HepG2 (cell line): ENCODE measurements at regions not wholly inside any gene's neighbourhood (a gene's known extent, or its start where the extent isn't known, plus 50 kb on each side); places are given as distances from the start of the nearest gene placed in this dataset.

Source experiments
- BCL3 ChIP-seq: sonication (generic); formaldehyde crosslinking; IDR thresholded peaks from 2 replicates; pipeline ENCODE4 v1.5.1; 2020; ENCODE audit warnings: mild to moderate bottlenecking, missing genetic modification reagents, moderate library complexity
- KDM5B ChIP-seq: sonication (generic); formaldehyde crosslinking; IDR thresholded peaks from 2 replicates; pipeline ENCODE4 v1.4.0; 2020; ENCODE audit warnings: missing genetic modification reagents, mild to moderate bottlenecking, borderline replicate concordance
- KLF15 ChIP-seq: sonication (generic); formaldehyde crosslinking; IDR thresholded peaks from 2 replicates; pipeline ENCODE4 v1.8.1; 2023; ENCODE audit warnings: borderline replicate concordance, mild to moderate bottlenecking, inconsistent platforms, missing genetic modification reagents, mixed read lengths
- LBX2 ChIP-seq: sonication (generic); formaldehyde crosslinking; IDR thresholded peaks from 2 replicates; pipeline ENCODE4 v1.5.0; 2020; ENCODE audit warnings: missing genetic modification reagents, mild to moderate bottlenecking, borderline replicate concordance
- PAF1 ChIP-seq: IDR thresholded peaks from 2 replicates; pipeline ENCODE4 v1.6.1; 2016; ENCODE audit warnings: missing genetic modification reagents, missing compliant biosample characterization
- SKIL ChIP-seq: sonication (generic); formaldehyde crosslinking; IDR thresholded peaks from 2 replicates; pipeline ENCODE4 v1.8.0; 2022; ENCODE audit warnings: missing genetic modification reagents, mild to moderate bottlenecking, moderate library complexity, borderline replicate concordance
- TRAFD1 ChIP-seq: sonication (generic); formaldehyde crosslinking; IDR thresholded peaks from 2 replicates; pipeline ENCODE4 v1.5.1; 2020; ENCODE audit warnings: missing genetic modification reagents, mild to moderate bottlenecking, borderline replicate concordance
- ZNF263 ChIP-seq: sonication (generic); formaldehyde crosslinking; IDR thresholded peaks from 2 replicates; pipeline ENCODE4 v1.4.0; 2020; ENCODE audit warnings: missing genetic modification reagents
- ZNF513 ChIP-seq: sonication (generic); formaldehyde crosslinking; conservative IDR thresholded peaks from 2 replicates; pipeline ENCODE4 v1.5.0; 2020; ENCODE audit warnings: missing genetic modification reagents
- ZNF639 ChIP-seq: conservative IDR thresholded peaks from 2 replicates; pipeline ENCODE4 v1.6.1; 2018; ENCODE audit warnings: missing genetic modification reagents
- TF ChIP-seq, protein P1 (sequence below): sonication (generic); formaldehyde crosslinking; IDR thresholded peaks from 2 replicates; pipeline ENCODE4 v1.4.0; 2020; ENCODE audit warnings: missing genetic modification reagents

DNA sequence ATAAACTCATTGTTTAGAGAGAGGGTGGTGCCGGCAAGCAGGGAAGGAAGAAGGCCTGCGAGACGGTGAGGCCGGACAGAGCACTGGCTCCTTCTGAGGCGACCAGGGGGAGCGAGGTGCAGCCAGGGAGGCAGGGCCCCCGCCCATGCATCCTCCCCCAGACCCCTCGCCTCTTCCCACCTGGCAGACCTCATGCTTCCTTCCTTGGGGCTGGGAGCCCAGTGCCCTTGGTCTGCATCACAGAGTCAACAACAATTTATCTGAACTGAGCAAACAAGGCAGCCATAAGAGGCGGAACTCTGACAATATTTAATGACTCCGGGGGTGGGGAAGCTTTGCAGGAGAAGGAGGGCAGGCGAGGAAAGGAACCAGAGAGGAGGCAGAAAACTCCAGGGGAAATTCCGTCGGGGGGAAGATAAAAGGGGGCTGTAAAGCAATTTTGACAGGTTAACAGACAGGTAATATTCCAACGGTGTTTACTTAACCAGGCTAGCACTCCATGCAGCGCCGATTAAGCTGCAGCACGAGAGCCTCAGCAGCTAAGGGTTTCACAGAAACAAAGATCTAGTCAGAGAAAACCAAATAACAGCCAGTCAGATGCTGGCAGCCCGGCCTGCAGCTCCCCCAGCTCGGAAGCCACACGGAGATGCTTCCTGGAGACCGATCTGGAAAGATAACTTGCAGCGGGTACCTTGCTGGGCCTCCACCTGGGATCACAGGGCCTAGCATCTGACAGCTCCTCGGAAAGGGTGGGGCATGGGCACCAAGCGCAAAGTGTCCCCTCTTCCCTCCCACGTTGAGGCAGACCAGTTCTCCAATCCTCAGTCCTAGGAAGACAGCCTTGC is 398.2 kb downstream of the SOX9 start (continued):
- TF ChIP-seq ZNF513 (CRISPR knock-in tag) (no peak), SKIL (CRISPR knock-in tag) (peak; percentile 91), ZNF263 (CRISPR knock-in tag) (0 out of 2 replicates have a peak, but pooled peaks have one; percentile 26), ZNF639 (CRISPR knock-in tag) (no peak), KDM5B (CRISPR knock-in tag) (no peak; the same call in 1 of the 2 replicates), KLF15 (CRISPR knock-in tag) (no peak), PAF1 (no peak), BCL3 (CRISPR knock-in tag) (peak; percentile 64; the same call in 1 of the 2 replicates), LBX2 (CRISPR knock-in tag) (no peak), TRAFD1 (no peak; the same call in 1 of the 2 replicates)
- TF ChIP-seq, protein P1, sequence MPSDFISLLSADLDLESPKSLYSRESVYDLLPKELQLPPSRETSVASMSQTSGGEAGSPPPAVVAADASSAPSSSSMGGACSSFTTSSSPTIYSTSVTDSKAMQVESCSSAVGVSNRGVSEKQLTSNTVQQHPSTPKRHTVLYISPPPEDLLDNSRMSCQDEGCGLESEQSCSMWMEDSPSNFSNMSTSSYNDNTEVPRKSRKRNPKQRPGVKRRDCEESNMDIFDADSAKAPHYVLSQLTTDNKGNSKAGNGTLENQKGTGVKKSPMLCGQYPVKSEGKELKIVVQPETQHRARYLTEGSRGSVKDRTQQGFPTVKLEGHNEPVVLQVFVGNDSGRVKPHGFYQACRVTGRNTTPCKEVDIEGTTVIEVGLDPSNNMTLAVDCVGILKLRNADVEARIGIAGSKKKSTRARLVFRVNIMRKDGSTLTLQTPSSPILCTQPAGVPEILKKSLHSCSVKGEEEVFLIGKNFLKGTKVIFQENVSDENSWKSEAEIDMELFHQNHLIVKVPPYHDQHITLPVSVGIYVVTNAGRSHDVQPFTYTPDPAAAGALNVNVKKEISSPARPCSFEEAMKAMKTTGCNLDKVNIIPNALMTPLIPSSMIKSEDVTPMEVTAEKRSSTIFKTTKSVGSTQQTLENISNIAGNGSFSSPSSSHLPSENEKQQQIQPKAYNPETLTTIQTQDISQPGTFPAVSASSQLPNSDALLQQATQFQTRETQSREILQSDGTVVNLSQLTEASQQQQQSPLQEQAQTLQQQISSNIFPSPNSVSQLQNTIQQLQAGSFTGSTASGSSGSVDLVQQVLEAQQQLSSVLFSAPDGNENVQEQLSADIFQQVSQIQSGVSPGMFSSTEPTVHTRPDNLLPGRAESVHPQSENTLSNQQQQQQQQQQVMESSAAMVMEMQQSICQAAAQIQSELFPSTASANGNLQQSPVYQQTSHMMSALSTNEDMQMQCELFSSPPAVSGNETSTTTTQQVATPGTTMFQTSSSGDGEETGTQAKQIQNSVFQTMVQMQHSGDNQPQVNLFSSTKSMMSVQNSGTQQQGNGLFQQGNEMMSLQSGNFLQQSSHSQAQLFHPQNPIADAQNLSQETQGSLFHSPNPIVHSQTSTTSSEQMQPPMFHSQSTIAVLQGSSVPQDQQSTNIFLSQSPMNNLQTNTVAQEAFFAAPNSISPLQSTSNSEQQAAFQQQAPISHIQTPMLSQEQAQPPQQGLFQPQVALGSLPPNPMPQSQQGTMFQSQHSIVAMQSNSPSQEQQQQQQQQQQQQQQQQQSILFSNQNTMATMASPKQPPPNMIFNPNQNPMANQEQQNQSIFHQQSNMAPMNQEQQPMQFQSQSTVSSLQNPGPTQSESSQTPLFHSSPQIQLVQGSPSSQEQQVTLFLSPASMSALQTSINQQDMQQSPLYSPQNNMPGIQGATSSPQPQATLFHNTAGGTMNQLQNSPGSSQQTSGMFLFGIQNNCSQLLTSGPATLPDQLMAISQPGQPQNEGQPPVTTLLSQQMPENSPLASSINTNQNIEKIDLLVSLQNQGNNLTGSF, result no peak; the same call in 1 of the 2 replicates
